Kidney epithelial cell (primary cell): ENCODE measurements at regions not wholly inside any gene's neighbourhood (a gene's known extent, or its start where the extent isn't known, plus 50 kb on each side); places are given as distances from the start of the nearest gene placed in this dataset.

ENCODE experiments used
- DNase-seq: peaks from one replicate; pipeline ENCODE4 v3.0.0-alpha.2; 2010; ENCODE audit warnings: low read depth
- H3K27me3 ChIP-seq: 2 replicates; pipeline ENCODE4 v1.6.0; 2011; ENCODE audit warnings: low read length; ENCODE audit not compliant: control insufficient read depth, insufficient read depth
- H3K36me3 ChIP-seq: 2 replicates; pipeline ENCODE4 v1.5.1; 2011; ENCODE audit warnings: low read length; ENCODE audit not compliant: control insufficient read depth, insufficient read depth
- H3K4me3 ChIP-seq: 2 replicates; pipeline ENCODE4 v1.5.1; 2011; ENCODE audit warnings: low read depth, mild to moderate bottlenecking, control low read depth, low read length
- CTCF ChIP-seq: IDR thresholded peaks from 2 replicates; pipeline ENCODE4 v1.5.1; 2011; ENCODE audit warnings: mild to moderate bottlenecking, moderate library complexity, low read length, control low read depth, inconsistent platforms; ENCODE audit not compliant: insufficient read depth, poor library complexity, severe bottlenecking

DNA sequence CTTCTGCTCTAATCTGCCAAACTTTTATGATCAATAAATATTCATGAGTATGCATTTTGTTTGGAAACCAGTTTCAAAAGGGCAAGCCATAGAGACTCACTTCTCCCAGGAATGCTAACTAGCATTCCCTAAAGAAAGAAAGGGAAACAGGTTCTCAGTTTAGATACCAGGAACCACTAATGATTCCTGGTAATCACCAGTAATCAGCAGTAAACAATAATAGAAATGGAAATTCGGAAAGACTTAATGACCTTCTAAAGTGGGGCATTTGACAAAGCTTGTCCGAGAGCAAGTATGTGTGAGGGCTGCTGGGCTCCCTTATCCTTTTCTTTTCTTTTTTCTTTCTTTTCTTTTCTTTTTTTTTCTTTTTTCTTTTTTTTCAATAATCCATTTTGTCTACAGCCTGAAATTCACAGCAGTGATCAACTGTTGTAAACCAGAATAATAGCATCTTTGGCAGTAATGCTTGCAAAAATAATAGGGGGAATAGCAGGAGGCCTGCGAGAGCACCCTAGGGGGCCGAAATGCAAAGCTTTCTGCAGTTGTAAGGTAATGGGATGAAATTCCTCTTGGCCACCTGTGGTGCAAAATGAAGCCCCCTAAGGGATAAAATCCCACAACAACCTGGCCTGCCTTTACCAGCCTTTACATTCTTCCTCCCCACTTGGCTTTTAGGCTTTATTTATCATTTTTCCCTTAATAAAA lies 253.2 kb downstream of the ZPLD1 start:
- Histone ChIP-seq H3K27me3 (no peaks in the 10 kb centered on the region), H3K4me3 (no peak overlapping the region), H3K36me3 (no peaks in the 10 kb centered on the region)
- no peak for DNase-seq
- TF ChIP-seq CTCF: no peak

GRCh38 chr3:102688556-102688930 lies 253.7 kb downstream of the ZPLD1 start:
- H3K4me3 ChIP-seq: no peak overlapping the region
- H3K27me3 ChIP-seq: no peaks in the 10 kb centered on the region
- no peak for DNase-seq
- TF ChIP-seq CTCF: no peak
- no peaks in the 10 kb centered on the region for H3K36me3 ChIP-seq

- H3K4me3 ChIP-seq: no peak overlapping the region
- H3K36me3 ChIP-seq: no peaks in the 10 kb centered on the region
- no peaks in the 10 kb centered on the region for H3K27me3 ChIP-seq
- DNase-seq: no peak
- no peak for TF ChIP-seq CTCF
These were observed 256.7 kb downstream of the ZPLD1 start for GRCh38 chr3:102691507-102691906.

DNA sequence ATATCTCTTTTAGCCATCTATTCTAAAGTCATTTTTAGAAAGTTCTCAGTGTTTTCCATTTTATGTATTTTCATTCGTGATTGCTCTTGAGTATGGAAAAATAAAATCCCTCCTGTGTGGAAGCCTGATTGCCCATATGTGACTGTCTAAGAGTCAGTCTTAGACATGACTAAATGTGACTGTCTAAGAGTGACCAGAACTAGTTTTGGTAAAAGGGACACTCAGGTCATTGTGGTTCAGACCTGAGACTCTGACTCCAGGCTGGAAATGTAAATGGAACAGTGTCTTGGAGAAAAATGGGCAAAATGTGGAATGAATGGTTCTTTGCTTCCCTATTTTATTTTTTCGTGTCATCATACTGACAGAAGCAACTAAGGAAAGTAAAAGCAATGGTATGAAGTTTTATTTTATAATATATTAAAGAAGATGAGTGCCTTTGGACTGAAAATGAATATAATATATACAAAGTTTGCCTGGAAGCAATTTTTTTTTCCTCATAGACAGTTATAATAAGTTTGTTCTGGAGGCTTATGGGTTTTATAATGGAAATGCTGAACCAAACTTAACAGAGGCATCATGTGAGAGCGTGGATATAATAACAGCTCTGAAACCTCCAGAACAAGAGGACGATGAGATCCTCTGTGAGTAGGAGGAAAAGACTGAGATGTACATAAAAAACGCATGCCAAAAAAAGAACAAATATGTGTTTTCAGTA lies 264.4 kb downstream of the ZPLD1 start:
- Histone ChIP-seq H3K36me3 (no peaks in the 10 kb centered on the region), H3K27me3 (no peaks in the 10 kb centered on the region), H3K4me3 (no peak overlapping the region)
- DNase-seq: no peak
- no peak for TF ChIP-seq CTCF

- DNase-seq: no peak
- no peaks in the 10 kb centered on the region for H3K36me3 ChIP-seq
- TF ChIP-seq CTCF: no peak
These were observed 265.0 kb downstream of the ZPLD1 start for GRCh38 chr3:102699819-102700140.

GRCh38 chr3:102712896-102713295 lies 278.1 kb downstream of the ZPLD1 start:
- no peaks in the 10 kb centered on the region for H3K36me3 ChIP-seq
- H3K27me3 ChIP-seq: no peaks in the 10 kb centered on the region
- no peak for DNase-seq
- TF ChIP-seq CTCF: no peak
- H3K4me3 ChIP-seq: no peak overlapping the region

More at GRCh38 chr3:102699819-102700140, 265.0 kb downstream of the ZPLD1 start:
- no peak overlapping the region for H3K4me3 ChIP-seq
- H3K27me3 ChIP-seq: no peaks in the 10 kb centered on the region
